ENCODE measurements at regions not wholly inside any gene's neighbourhood (a gene's known extent, or its start where the extent isn't known, plus 50 kb on each side); places are given as distances from the start of the nearest gene placed in this dataset.

DNA sequence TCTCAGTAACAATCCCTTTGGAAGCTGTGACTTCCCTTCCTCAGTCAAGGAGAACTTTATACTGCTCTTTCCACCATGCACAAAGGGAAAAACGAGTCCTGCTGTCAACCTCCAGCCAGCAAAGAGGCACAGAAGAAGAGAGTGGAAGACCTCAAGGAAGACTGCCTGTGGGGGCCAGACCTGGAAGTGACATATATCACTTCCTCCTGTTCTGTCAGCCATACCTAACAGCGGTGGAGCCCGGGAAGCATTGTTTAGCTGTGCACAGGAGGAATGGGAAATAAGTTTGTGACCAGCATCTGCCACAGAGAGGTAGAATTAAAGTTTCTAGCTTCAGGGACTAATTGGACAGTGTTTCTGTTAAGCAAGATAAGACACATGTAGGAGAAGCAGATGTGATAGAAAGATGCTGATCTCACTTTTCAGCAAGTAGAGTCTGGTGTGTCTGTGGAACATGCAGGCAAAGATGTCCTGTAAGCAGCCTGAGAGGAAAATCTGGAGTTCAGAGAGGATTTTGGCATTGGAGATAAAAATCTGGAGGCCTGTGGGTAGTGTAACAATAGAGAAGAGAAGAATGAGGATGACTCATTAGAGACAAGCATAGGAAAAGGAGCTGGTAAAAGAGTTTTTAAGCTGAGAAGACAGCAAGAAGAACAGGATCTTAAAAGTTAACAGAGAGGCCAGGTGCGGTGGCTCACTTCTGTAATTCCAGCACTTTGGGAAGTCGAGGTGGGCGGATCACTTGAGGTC lies 141.6 kb upstream of the CPSF6 start:
- DNase-seq: no peak

GRCh38 chr12:69099201-69099837 lies 140.1 kb upstream of the CPSF6 start:
- no peak for DNase-seq

DNA sequence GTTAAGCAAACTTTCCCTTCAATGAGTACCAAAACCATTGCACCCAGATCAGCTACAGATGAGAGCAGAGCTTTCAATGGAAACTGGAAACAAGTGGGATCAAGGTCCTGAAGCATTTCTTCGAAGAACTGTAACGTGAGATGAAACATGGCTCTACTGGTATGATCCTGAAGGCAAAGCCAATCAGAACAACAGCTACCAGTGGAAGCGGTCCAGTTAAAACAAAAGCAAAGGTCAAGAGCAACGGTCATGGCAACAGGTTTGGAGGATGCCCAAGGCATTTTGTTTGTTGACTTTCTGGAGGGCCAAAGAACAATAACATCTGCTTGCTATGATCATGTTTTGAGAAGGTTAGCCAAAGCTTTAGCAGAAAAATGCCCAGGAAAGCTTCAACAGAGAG lies 137.9 kb upstream of the CPSF6 start:
- DNase-seq: no peak

- no peak for DNase-seq
Observed at GRCh38 chr12:69102856-69103255, 136.5 kb upstream of the CPSF6 start.

- peak; percentile 47 for DNase-seq
Observed at GRCh38 chr12:69105101-69105962, 134.0 kb upstream of the CPSF6 start.

- DNase-seq: peak; percentile 15
Observed at GRCh38 chr12:69106482-69107118, 132.8 kb upstream of the CPSF6 start.

DNA sequence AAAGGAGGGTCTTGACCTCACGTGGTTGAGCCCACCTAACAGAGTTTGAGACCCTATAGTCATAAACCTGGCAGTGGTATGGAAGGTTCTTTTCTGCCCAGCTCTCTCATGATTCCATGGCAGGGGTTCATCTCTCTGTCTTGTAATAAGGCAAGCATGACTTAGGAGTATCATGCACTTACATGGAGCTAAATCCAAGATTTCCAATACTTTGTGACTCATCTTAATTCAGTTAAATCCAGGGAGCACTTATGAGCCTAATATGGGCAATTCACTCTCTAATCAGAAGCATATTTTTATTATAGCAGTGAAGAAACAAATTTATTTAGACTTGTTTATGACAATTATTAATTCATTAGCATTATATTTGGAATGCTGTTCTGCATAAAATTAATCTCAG lies 131.8 kb upstream of the CPSF6 start:
- no peak for DNase-seq

- DNase-seq: no peak
Observed at GRCh38 chr12:69108037-69108436, 131.3 kb upstream of the CPSF6 start.

DNA sequence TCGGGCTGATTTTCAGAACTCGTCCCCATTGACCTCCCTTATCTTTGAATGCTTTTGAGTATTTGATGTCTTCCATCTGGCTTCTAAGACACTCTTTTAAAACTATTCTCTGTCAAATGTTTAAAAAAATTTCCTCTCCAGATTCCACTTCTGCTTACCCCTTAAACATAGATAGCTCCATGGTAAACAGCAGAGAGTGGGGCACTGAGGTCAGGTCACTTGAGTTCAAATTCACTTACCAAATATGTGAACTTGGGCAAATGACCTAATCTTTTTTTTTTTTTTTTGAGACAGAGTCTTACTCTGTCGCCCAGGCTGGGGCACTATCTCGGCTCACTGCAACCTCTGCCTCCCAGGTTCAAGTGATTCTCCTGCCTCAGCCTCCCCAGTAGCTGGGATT lies 126.8 kb upstream of the CPSF6 start:
- DNase-seq: no peak

DNA sequence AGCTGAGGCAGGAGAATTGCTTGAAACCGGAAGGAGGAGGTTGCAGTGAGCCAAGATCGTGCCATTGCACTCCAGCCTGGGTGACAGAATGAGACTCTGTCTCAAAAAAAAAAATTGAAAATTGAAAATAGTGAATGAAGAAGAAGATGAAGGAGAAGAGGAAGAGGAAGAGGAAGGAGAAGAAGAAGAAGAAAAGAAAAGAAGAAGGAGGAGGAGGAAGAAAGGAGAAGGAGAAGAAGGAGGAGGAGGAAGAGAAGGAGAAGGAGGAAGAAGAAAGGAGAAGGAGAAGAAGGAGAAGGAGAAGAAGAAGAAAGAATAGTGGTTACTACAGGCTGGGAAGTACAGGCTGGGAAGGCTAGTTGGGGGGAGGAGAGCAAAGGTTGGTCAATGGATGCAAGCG lies 124.3 kb upstream of the CPSF6 start:
- no peak for DNase-seq

GRCh38 chr12:69115951-69116350 lies 123.4 kb upstream of the CPSF6 start:
- no peak for DNase-seq

DNA sequence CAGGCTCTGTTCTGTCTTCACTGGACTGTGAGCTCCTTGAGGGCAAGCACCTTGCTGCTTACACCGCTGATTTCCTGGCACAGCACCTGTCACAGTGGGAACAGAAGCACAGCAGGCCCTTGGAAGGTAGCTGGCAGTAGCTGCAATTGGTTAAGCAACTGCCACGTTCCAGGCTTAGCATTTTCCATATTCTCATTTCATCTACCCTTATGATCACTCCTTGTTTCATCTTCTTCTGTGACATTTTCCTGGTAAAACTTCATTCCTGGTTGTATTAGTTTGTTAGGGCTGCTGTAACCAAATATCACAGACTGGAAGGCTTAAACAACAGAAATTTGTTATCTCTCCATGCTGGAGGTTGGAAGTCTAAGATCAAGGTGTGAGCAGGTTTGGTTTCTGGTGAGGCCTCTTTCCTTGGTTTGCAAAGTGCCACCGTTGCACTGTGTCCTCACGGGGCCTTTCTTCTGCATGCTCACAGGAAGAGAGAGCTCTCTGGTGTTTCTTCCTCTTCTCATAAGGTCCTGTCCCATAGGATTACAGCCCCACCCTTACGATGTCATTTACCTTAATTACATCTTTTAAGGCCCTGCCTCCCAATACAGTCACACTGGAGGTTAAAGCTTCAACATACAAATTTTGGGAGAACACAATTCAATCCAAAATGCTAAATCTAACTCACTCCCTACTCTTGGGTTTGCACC lies 121.7 kb upstream of the CPSF6 start:
- no peak for DNase-seq

DNA sequence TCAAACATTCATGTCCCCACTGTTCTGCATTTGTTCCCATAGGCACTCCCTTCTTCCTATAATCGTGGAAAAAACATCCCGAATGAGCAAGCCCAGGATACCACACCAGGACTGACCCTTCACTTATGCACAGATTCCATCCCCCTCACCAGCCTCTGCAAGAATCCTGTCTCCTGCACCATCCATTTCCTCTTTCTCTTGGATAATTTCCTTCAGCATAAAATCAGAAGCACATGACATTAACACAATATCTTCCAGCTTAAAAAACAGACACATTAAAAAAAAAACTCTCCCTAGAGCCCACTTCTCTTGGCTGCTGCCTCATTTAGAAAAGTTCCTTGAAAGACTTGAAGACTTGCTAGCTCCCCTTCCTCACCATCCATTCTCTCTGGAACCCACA lies 120.9 kb upstream of the CPSF6 start:
- DNase-seq: no peak

- DNase-seq: no peak
Observed at GRCh38 chr12:69119770-69120169, 119.6 kb upstream of the CPSF6 start.

DNA sequence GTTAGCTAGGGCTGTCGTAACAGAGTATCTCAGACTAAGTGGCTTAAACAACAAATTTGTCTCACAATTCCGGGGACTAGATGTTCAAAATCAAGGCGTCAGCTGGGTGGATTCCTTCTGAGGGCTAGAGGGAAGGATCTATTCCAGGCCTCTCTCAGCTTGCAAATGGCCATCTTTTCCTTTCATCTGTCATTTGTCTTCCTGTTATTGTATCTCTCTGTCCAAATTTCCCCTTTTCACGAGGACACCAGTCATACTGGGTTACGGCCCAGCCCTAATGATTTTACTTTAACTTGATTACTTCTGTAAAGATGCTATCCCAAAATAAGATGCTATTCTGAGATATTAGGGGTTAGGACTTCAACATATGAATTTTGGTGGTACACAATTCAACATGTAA lies 119.0 kb upstream of the CPSF6 start:
- DNase-seq: no peak

- DNase-seq: no peak
Observed at GRCh38 chr12:69123311-69123710, 116.1 kb upstream of the CPSF6 start.

DNA sequence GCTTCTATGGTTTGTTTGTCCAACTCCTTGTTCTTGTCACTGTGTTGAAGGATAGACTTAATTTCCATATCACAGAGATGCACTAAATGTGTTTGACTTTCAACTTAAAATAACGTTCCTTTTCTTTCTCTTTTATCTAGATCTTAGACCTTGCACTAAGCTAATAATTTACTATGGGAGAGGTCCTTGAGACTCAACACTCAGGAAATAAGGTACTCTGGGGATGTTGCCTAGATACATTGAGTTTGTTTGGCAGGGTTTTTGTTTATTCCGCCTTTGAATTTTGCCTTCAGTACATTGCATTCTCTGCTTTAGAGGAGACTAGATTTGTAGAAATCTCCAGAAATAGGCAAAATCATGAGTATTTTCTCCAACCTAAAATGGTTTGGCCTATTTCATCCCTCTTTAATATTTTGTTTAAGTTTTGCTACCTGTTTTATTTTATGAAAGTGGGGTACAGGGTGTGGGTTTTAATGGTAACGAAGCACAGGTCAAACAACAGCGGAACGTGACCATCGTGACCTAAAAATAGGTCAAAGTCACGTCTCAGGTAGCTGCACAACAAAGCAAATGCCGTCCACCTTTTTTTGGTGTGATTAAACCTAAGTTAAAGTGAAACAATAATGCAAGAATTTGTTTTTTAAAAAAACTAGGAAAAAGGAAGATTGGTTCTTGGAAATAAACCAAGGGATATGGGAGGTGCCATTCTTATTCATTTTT lies 115.3 kb upstream of the CPSF6 start:
- peak; percentile 50 for DNase-seq

DNA sequence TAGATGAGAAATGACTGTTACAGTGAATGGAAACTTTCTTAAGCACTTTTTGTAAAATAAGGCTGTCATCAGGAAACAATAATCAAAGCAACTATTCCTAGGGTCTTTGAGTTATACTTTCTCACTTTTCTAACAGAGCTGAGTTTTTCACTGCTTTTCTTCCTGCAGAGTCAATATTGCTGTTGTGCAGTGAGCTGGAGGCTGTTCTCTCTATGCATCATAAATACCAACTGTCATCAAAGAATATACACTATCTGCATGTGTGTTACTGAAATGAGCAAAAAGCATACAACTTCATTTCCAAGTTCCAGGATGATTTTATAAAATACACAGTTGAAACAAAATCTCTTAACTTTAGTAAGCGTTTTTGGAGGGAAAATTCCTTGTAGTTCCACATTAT lies 110.4 kb upstream of the CPSF6 start:
- DNase-seq: no peak

DNA sequence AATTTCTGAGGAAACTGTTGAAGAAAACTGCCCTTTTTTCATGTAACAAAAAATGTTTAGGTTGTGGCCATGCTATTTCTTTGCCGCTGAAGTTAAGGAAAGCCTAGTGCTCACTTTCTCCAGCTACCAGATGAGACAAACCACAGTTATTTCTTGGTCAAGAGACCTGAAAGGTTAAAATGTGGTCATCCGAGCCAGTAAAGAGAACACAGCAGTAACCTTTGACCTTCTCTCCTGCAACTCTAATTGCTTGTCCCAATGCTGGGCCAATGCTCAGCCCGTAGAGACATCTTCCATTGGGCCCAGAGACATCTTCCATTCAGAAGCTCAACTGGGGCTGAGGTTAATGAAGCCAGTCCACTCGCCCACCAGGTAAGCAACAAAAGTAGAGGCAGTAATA lies 109.8 kb upstream of the CPSF6 start:
- no peak for DNase-seq

DNA sequence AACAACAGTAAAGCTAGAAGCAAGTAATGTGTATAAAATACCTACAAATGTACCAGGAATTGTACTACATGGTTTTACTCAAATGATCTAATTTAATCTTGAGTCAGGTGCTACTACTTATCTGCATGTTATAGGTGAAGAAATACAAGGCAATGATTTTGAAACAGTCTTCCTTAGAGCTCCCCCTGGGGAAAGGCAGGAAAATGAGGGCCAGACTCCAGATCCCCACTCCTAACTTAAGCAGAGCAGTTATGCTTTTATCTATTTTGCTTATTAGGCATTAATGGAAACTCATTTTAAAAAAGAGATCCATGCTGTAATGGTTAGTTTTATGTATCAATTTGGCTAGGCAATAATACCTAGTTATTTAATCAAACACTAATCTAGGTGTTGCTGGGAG lies 109.3 kb upstream of the CPSF6 start:
- DNase-seq: no peak

DNA sequence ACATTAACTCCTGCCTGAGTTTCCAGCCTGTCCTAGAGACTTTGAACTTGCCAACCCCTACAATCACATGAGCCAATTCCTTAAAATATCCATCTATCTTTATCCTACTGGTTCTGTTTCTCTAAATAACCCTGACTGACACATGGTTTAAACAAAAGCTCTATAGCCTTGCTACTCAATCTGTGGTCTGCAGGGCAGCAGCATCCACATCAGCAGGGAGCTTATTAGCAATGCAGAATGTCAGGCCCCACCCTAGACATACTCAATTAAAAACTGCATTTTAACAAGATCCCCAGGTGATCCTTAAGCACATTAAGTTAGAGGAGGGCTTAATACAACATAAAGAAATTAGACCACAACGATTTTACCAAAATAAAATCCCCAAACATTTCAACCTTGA lies 108.3 kb upstream of the CPSF6 start:
- DNase-seq: no peak
